OCI-LY7 (cell line): ENCODE measurements at regions not wholly inside any gene's neighbourhood (a gene's known extent, or its start where the extent isn't known, plus 50 kb on each side); places are given as distances from the start of the nearest gene placed in this dataset.

Experiments
- EZH2phosphoT487 ChIP-seq: fragments of 200-600 bp; sonication (generic); IDR thresholded peaks from 2 replicates; pipeline ENCODE4 v1.6.1; 2018; ENCODE audit warnings: low read depth, borderline replicate concordance, mild to moderate bottlenecking, mixed run types, antibody characterized with exemption, low read length, moderate library complexity, mixed read lengths
- TF ChIP-seq, protein P1 (sequence below): fragments of 200-600 bp; sonication (generic); conservative IDR thresholded peaks from 2 replicates; pipeline ENCODE4 v1.5.1; 2014; ENCODE audit warnings: mild to moderate bottlenecking, antibody characterized with exemption, low read length, moderate library complexity, mixed read lengths

DNA sequence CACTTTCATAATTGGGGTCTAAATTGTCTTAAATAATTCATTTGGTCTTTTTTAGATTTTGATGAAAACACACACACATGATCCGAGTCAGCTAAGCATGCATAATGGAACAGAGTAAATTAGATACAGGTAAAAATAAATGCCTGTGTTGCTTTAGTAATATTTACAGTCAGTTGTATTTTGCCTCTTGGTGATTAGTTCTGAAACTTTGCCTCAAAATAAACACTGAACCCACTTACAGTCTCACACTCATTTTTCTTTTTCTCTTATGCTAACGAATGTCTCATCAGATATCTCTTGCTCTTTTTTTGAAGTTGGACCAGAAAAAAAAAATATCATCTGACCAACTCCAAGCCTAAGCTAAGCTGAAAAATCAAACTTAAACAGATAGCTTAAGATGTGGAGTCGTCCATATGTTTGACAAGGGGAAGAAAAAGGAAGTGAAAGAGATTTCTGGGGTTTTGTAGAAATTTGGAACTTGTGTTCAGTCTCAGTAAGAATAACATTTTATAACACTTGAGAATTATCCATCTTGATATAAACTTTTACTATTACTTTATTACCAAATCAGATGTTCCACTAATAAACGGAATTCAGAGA, 592.5 kb downstream of the RPL10L start:
- TF ChIP-seq, protein P1, sequence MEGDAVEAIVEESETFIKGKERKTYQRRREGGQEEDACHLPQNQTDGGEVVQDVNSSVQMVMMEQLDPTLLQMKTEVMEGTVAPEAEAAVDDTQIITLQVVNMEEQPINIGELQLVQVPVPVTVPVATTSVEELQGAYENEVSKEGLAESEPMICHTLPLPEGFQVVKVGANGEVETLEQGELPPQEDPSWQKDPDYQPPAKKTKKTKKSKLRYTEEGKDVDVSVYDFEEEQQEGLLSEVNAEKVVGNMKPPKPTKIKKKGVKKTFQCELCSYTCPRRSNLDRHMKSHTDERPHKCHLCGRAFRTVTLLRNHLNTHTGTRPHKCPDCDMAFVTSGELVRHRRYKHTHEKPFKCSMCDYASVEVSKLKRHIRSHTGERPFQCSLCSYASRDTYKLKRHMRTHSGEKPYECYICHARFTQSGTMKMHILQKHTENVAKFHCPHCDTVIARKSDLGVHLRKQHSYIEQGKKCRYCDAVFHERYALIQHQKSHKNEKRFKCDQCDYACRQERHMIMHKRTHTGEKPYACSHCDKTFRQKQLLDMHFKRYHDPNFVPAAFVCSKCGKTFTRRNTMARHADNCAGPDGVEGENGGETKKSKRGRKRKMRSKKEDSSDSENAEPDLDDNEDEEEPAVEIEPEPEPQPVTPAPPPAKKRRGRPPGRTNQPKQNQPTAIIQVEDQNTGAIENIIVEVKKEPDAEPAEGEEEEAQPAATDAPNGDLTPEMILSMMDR = no peak
- no peak for TF ChIP-seq EZH2phosphoT487
